SU-DHL-6 (cell line): ENCODE measurements at regions not wholly inside any gene's neighbourhood (a gene's known extent, or its start where the extent isn't known, plus 50 kb on each side); places are given as distances from the start of the nearest gene placed in this dataset.
"Not testable (repeated sequence)": the region's sequence is repeated elsewhere in the genome, so short reads cannot be mapped to it uniquely, and the experiment has no call there.

Experiments used
- H2AFZ ChIP-seq: fragments of 200-600 bp; sonication (generic); 2 replicates; pipeline ENCODE4 v1.6.1; 2014; ENCODE audit warnings: low read depth, mild to moderate bottlenecking, moderate library complexity, mixed read lengths, antibody characterized with exemption, low read length; ENCODE audit not compliant: severe bottlenecking
- H3F3A ChIP-seq: fragments of 200-600 bp; shearing (Covaris generic); 2 replicates; pipeline ENCODE4 v1.6.0; 2016; ENCODE audit warnings: antibody characterized with exemption, mild to moderate bottlenecking; ENCODE audit not compliant: insufficient read depth
- H3K27ac ChIP-seq: fragments of 200-600 bp; sonication (generic); 2 replicates; pipeline ENCODE4 v1.5.1; 2016; ENCODE audit warnings: low read depth, mild to moderate bottlenecking, low read length, moderate library complexity, mixed read lengths
- H3K27me3 ChIP-seq: fragments of 200-600 bp; sonication (generic), shearing (Covaris generic); 2 replicates; pipeline ENCODE4 v1.6.0; 2014; ENCODE audit warnings: mild to moderate bottlenecking, low read length
- H3K36me3 ChIP-seq: fragments of 200-600 bp; sonication (generic); 2 replicates; pipeline ENCODE4 v1.6.1; 2014; ENCODE audit warnings: mild to moderate bottlenecking, low read length, mixed read lengths
- H3K4me2 ChIP-seq: fragments of 300-600, 200-600 bp; shearing (Covaris generic), sonication (generic); 2 replicates; pipeline ENCODE4 v1.6.0; 2014; ENCODE audit warnings: low read length, low read depth, mild to moderate bottlenecking; ENCODE audit not compliant: poor library complexity, severe bottlenecking
- H3K4me3 ChIP-seq: fragments of 200-600 bp; sonication (generic); 2 replicates; pipeline ENCODE4 v1.5.1; 2014; ENCODE audit warnings: antibody characterized with exemption, low read length, mild to moderate bottlenecking, mixed read lengths; ENCODE audit not compliant: insufficient read depth, poor library complexity, severe bottlenecking
- H3K79me2 ChIP-seq: fragments of 200-600 bp; sonication (generic); 2 replicates; pipeline ENCODE4 v1.6.1; 2014; ENCODE audit warnings: mild to moderate bottlenecking, low read length, moderate library complexity; ENCODE audit not compliant: insufficient read depth
- H3K9ac ChIP-seq: fragments of 200-600 bp; sonication (generic); 2 replicates; pipeline ENCODE4 v1.7.0; 2014; ENCODE audit warnings: mild to moderate bottlenecking, low read length
- H3K9me2 ChIP-seq: fragments of 200-600 bp; sonication (generic); replicated peaks from 2 replicates; pipeline ENCODE4 v1.6.1; 2014; ENCODE audit warnings: low read length; ENCODE audit not compliant: insufficient read depth
- H3K9me3 ChIP-seq: fragments of 200-600 bp; sonication (generic); 2 replicates; pipeline ENCODE4 v1.6.1; 2014; ENCODE audit warnings: low read length, mixed read lengths; ENCODE audit not compliant: insufficient read depth
- H4K20me1 ChIP-seq: fragments of 200-600 bp; sonication (generic); 2 replicates; pipeline ENCODE4 v1.6.1; 2014; ENCODE audit warnings: low read depth, mild to moderate bottlenecking, antibody characterized with exemption, low read length, moderate library complexity, mixed read lengths

DNA sequence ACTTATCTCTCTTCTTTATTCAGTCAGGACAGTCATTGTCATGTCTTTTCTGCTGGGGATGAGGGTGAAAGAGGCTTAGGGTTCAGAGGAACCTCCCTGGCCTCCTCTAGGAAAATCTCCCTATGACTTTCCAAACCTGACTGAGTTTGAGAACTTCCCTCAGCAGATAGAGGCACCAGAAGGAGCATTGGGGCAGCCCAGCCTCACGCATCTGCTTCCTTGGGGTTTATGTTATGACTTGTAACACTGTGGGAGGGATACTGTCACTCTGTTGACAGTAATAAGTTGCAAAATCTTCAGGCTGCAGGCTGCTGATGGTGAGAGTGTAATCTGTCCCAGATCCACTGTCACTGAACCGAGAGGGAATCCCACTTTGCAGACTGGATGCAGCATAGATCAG, 4842.6 kb upstream of the OR11H1 start:
- H3K27ac ChIP-seq, H4K20me1 ChIP-seq, H3K9me2 ChIP-seq, H3K9ac ChIP-seq, H3K36me3 ChIP-seq, H3K9me3 ChIP-seq, H3F3A ChIP-seq, H3K4me2 ChIP-seq, H3K4me3 ChIP-seq, H2AFZ ChIP-seq, H3K27me3 ChIP-seq, H3K79me2 ChIP-seq: not testable (repeated sequence)

DNA sequence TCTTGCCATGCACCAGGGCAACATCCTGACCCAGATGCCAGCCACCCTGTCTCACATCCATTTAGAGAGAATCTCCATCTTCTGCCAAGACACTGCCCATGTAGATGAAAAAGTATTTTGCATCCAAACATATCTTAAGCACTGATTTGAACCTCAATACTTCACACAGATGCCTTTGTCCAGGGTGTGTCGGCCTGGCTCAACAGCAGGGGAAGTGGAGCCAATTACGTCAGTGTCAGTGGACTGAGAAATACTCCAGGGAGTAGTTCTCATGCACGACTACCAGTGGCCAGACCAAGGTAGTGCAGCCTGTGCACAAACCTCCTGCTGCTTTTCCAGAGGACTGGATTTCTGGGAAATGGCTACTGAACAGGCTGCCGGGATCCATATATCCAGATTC, 4840.7 kb upstream of the OR11H1 start:
- not testable (repeated sequence) for H3K27me3 ChIP-seq, H3K9ac ChIP-seq, H3K36me3 ChIP-seq, H3K9me2 ChIP-seq, H3F3A ChIP-seq, H3K4me3 ChIP-seq, H4K20me1 ChIP-seq, H3K4me2 ChIP-seq, H3K27ac ChIP-seq, H3K9me3 ChIP-seq, H2AFZ ChIP-seq, H3K79me2 ChIP-seq

GRCh38 chr22:10698836-10699235, 4829.2 kb upstream of the OR11H1 start:
- not testable (repeated sequence) for H3K4me3 ChIP-seq, H3K79me2 ChIP-seq, H3K9me2 ChIP-seq, H3K27ac ChIP-seq, H3K4me2 ChIP-seq, H3K36me3 ChIP-seq, H3F3A ChIP-seq, H3K9ac ChIP-seq, H3K27me3 ChIP-seq, H2AFZ ChIP-seq, H4K20me1 ChIP-seq, H3K9me3 ChIP-seq

- not testable (repeated sequence) for H3K27me3 ChIP-seq, H3K9me3 ChIP-seq, H4K20me1 ChIP-seq, H3K4me3 ChIP-seq, H3K36me3 ChIP-seq, H2AFZ ChIP-seq, H3K79me2 ChIP-seq, H3K4me2 ChIP-seq, H3K27ac ChIP-seq, H3F3A ChIP-seq, H3K9ac ChIP-seq, H3K9me2 ChIP-seq
Measured at GRCh38 chr22:10699301-10700097, 4828.5 kb upstream of the OR11H1 start.

GRCh38 chr22:10708175-10708574, 4819.8 kb upstream of the OR11H1 start:
- not testable (repeated sequence) for H3K9me3 ChIP-seq, H3K79me2 ChIP-seq, H3F3A ChIP-seq, H3K9me2 ChIP-seq, H3K36me3 ChIP-seq, H3K27me3 ChIP-seq, H3K4me3 ChIP-seq, H3K27ac ChIP-seq, H3K9ac ChIP-seq, H3K4me2 ChIP-seq, H4K20me1 ChIP-seq, H2AFZ ChIP-seq

DNA sequence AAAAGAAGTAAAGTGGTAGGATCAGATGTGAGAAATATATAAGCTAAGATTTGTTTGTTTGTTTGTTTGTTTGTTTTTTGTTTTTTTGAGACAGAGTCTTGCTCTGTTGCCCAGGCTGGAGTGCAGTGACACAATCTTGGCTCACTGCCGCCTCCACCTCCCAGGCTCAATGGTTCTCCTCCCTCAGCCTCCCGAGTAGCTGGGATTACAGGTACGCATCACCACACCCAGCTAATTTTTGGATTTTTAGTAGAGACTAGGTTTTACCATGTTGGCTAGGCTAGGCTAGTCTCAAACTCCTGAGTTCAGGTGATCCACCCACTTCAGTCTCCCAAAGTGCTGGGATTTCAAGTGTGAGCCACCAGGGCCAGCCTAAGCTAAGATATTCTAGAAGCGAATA, 4817.1 kb upstream of the OR11H1 start:
- not testable (repeated sequence) for H4K20me1 ChIP-seq, H3K27ac ChIP-seq, H3K9me2 ChIP-seq, H3F3A ChIP-seq, H3K4me3 ChIP-seq, H3K79me2 ChIP-seq, H3K27me3 ChIP-seq, H3K9me3 ChIP-seq, H3K36me3 ChIP-seq, H3K4me2 ChIP-seq, H3K9ac ChIP-seq, H2AFZ ChIP-seq

- H2AFZ ChIP-seq, H3K4me2 ChIP-seq, H3F3A ChIP-seq, H3K9ac ChIP-seq, H3K9me2 ChIP-seq, H3K79me2 ChIP-seq, H3K36me3 ChIP-seq, H3K27me3 ChIP-seq, H4K20me1 ChIP-seq, H3K27ac ChIP-seq, H3K4me3 ChIP-seq: not testable (repeated sequence)
- peaks cover 67% of the 10 kb centered on the region for H3K9me3 ChIP-seq
Measured at GRCh38 chr22:10722804-10723203, 4805.2 kb upstream of the OR11H1 start.

- not testable (repeated sequence) for H3K27ac ChIP-seq, H3K9ac ChIP-seq, H3K36me3 ChIP-seq, H3K4me2 ChIP-seq, H3K79me2 ChIP-seq, H2AFZ ChIP-seq, H3K4me3 ChIP-seq, H3K9me2 ChIP-seq, H3F3A ChIP-seq, H3K27me3 ChIP-seq, H4K20me1 ChIP-seq
- H3K9me3 ChIP-seq: peaks cover 70% of the 10 kb centered on the region
Measured at GRCh38 chr22:10723966-10724365, 4804.0 kb upstream of the OR11H1 start.
